GM18498 (cell line): ENCODE measurements at regions not wholly inside any gene's neighbourhood (a gene's known extent, or its start where the extent isn't known, plus 50 kb on each side); places are given as distances from the start of the nearest gene placed in this dataset.

Source experiments
- ATAC-seq: cut with Tn5 transposase; IDR thresholded peaks from one replicate; pipeline ENCODE4 v1.9.1; 2021; ENCODE audit warnings: mild to moderate bottlenecking, moderate library complexity; ENCODE audit not compliant: unreplicated experiment

DNA sequence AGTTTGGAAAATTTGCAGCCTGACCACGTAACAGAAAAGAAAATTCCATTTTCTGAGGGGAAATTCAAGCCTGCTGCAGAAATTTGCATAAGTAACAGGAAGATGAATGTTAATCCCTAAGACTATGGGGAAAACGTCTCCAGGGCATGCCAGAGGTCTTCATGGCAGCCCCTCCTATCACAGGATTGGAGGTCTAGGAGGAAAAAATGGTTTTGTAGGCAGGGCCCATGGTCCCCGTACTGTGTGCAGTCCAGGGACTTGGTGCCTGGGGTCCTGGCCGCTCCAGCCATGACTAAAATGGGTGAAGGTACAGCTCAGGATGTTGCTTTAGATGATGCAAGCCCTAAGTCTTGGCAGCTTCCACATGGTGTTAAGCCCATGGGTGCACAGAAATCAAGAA is 437.3 kb upstream of the SEMA3A start:
- no peak for ATAC-seq

GRCh38 chr7:84629640-84630318 is 435.2 kb upstream of the SEMA3A start:
- ATAC-seq: no peak

GRCh38 chr7:84629216-84629615 is 434.6 kb upstream of the SEMA3A start:
- ATAC-seq: no peak

DNA sequence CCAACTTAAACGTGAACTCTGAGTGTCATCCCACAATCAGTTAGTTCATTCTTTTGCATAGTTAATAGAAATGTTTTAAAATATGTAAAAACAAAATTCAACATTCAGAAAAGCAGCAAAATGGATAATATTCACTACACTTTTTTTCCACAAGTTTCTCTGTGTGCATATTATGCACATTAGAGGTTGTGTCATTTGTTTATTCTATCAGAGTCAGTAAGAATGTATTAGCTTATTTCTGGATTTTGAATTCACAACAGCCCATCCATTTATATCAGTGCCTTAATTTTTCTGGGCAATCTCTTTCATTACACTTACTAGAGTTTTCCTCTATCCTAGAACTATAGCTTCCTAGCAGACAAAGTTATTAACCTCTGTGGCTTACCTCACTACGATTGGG is 432.7 kb upstream of the SEMA3A start:
- no peak for ATAC-seq

GRCh38 chr7:84624927-84625326 is 430.3 kb upstream of the SEMA3A start:
- ATAC-seq: no peak

DNA sequence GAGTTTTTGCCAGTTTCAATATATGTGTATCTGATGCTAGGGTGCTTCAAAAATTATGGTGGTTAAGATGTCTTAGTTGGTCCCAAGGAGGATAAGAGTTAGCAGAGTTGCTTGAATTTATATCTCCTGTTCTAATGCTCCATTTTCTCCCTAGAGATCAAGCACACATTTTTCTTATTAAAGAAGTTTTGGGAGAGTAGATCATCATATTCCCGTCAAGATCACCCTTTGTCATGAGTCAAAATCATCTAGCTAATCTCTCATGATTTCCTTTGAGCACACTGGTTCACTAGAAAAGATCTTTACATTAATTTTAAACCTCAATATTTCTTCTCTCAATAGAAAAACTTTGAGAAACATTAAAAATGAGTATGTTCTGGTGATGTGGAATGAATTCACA is 429.9 kb upstream of the SEMA3A start:
- no peak for ATAC-seq

- ATAC-seq: no peak
Measured at GRCh38 chr7:84617265-84618030, 422.9 kb upstream of the SEMA3A start.

DNA sequence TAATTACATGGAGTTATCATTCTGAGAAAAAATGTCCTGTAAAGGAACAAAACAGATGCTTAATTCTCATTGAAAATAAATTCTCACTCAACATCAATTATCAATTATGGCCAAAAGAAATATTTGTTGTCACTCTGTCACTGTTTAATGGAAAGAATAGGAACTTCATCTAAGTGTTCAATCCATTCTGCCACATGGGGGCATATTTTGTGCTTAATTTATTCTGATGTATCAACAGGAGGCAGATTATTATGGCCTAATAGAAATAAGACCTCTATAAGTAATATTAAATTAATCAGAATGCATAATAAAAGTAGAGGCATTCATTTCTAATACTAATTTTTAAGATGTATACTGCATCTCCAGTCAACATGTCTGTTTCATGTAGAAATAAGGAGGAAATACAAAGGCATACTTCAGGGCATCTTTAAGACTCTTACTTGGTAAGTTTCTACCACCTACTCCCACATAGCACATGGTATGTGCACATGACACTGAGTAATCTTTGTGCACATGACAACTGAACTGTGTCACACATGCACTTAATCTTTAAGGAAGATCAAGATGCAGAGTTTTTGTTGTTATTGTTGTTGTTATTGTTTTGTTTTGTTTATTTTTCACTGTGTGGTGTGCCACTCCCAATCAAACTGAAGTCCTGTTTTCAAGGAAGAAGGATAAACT is 420.4 kb upstream of the SEMA3A start:
- ATAC-seq: no peak

DNA sequence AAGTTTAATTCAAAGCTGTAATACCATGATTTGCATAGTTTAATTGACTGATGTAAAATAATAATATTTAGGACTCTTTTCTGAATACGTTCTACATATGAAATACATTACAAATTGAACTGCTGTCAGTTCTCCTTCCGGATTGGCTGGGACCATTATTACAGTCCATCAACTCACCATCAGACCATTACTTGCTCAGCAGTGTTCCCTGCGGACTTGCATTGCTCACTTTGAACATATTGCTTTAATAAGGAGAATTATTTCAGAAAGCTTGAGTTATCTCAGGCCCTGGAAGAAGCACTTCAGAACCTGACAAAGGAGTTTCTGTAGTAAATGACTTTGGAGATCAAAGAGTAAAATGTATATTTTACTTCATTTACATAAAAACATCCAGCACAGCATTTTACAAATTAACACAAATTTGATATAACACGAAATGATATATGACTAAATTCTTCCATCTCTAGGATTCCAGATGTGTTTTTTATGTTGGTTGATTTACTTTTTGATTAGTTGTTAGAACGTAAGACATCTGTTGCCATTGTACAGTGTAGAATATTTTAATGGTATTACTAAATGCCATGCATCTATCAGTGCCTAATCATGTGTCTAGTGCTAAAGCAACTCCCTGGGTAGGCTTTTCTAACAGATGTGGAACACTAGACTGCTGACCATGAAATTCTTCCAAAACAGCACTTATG is 418.5 kb upstream of the SEMA3A start:
- no peak for ATAC-seq

GRCh38 chr7:84611391-84611790 is 416.8 kb upstream of the SEMA3A start:
- no peak for ATAC-seq

DNA sequence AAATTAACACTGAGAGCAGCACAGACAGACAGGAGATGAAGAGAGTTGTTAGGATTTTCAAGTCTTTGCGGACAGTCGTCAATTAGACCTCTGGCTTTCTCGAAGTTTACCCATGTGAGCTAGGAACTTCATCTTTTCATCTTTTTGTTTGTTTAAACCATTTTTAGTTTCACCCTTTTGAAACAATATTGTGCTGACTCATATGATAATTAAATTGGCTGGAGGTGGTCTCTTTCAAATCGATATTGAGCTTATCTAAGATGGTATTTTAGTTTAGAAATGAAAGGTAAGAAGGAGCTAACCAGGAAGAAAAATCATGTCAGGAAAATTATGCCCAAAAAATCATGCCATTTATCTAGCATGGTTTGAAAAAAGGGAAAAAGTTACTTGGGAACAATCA is 415.8 kb upstream of the SEMA3A start:
- ATAC-seq: no peak

DNA sequence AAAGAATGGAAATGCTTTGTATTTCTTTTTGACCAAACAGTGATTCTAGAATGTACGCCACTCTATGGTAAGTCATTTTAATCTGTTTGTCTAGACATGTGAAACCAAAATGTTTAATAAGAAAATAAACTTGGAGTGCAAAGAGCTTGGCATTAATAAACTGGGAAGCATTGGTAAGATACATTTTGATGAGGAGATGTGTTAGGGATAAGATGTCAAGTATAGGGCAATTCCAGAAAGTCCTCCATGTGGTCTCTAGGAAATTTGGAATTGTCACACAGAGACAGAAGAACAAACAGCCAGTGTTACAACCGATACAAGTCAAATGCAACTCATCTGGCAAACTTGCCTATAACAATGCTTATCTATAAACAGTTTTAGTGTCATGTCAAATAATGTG is 410.7 kb upstream of the SEMA3A start:
- no peak for ATAC-seq

DNA sequence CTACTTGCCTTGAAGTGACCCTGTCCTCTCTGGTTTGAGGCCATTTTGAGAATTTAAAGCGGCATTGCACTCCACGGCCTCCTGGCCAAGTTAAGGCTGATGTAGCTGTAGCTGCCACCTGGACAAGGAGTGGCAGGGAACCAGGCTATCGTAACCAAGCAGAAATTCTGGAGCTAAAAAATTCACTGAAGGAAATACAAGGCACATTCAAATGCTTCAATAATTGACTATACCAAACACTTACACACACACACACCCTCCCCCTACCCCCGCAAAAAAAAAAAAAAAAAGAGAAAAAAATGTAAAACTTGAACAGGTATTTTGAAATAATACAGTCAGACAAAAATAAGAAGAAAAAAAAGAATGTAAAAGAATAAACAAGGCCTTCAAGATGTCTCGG is 409.0 kb upstream of the SEMA3A start:
- no peak for ATAC-seq

GRCh38 chr7:84595026-84595425 is 400.4 kb upstream of the SEMA3A start:
- ATAC-seq: no peak

- no peak for ATAC-seq
Measured at GRCh38 chr7:84591897-84592296, 397.3 kb upstream of the SEMA3A start.

DNA sequence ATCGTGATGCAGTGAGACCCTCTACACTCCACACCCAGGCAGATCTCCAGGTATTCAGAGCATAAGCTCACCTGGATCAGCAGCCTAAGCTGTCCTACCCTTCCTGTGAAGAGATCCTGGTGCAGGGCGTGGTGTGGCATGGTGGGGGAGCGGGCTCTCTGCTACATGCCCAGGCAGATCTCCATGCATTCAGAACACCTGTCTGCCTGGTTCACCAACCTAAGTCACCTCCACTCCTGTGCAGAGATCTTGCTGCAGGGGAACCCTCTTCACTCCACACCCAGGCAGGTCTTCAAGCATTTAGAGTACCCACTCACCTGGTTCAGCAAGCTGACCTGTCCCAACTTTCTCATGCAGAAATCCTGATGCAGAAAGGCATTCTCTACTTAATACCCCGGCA is 394.4 kb upstream of the SEMA3A start:
- ATAC-seq: no peak

GRCh38 chr7:84583331-84583730 is 388.7 kb upstream of the SEMA3A start:
- no peak for ATAC-seq

DNA sequence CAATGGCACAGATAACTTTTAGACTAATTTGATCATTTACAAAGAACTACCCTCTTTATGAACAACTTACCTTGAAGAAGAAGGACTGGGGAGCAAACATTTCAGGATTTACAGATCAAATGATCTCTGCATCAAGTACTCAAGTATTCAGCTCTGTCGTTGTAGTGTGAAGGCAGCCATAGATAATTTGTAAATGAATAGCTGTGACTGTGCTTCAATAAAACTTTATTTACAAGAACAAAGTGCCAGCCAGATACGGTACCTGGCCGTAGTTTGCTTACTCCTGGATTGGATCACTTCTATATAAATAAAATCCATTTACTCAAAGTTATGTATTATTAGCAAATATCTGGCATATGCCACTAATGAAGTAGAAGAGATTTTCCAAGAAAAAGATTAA is 388.2 kb upstream of the SEMA3A start:
- no peak for ATAC-seq

DNA sequence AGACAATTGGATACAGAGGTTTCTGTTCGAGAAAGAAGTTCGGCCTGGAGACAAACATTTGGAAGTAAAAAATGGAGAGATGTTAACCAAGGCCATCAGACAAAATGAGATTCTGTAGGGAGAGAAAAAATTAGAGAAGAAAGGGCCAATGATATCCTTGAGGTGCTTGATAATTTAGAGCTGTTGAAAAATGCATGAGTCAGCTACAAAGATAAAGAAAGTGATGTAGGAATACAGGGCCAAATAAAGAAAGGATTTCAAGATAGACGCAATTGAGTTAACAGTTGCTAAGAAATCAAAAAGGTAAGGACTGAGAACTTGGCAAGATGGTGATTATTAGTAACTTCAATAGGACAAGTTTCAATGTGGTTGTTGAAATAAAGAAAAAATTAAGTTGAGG is 384.2 kb upstream of the SEMA3A start:
- ATAC-seq: no peak

DNA sequence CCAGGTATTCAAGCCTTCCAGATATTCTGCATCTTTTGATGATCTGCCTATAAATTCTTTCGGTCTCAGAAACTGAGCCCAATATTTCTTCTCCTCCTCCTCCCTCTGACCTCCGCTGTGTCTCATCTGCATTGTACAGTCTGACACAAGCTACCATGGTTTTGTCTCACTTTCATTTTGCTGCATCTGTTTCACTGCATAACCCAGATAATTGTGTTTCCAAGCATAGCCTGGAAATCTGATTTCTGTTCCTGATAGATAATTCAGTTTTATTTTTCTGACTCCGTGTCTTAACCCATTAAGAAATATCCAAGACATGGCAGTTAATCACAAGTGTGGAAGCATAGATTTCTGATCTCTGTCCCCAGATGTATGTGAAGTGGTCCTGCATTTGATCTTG is 374.2 kb upstream of the SEMA3A start:
- no peak for ATAC-seq

DNA sequence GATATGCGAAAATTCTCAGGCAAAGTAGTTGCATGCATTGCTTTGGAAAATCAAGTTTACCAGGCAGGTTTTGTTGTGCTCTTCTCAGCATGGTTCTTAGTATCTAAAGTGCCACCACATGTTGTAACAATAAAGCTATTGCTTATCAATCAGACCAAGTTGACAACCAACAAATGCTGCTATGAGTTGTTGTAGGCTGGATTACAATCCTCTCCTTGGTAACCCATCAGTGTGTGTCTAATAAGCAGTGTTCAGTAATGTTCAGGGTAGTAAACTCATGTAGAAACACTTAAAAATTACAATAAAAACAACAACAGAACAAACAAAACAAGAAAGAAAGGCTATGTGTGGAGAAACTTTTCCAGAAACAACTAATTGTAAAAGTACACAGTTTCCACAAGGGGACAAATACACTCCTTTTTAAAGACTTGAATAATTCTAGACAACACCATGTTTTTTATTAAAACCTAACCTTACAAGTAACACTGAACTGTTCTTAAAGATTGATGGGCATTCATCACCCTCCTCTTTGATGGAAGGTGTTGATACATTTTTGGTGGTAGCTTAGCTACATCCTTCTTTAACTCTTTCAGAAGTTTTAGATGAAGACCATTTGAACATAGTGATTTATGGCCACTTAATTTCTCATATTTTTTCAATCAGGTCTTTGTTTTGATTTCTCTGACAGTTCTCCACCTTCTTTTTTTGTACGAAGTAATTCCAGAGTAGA is 370.9 kb upstream of the SEMA3A start:
- no peak for ATAC-seq
